Cardiac muscle cell (in vitro differentiated cells and primary cell): ENCODE measurements at regions not wholly inside any gene's neighbourhood (a gene's known extent, or its start where the extent isn't known, plus 50 kb on each side); places are given as distances from the start of the nearest gene placed in this dataset.
"Not testable (repeated sequence)": the region's sequence is repeated elsewhere in the genome, so short reads cannot be mapped to it uniquely, and the experiment has no call there.

ENCODE experiments used
- DNase-seq, 2 donors: peaks; one replicate each; pipeline versions ENCODE4 v3.0.0 to v3.0.0-alpha.2; 2010 to 2017; ENCODE audit warnings: low read depth in 1 of 2, low spot score in 1 of 2
- H3K27ac ChIP-seq: fragments of 200-600 bp; sonication (generic); 2 replicates; pipeline ENCODE4 v1.5.1; 2016
- H3K27me3 ChIP-seq: fragments of 200-600 bp; sonication (generic); 2 replicates; pipeline ENCODE4 v1.6.0; 2016; ENCODE audit warnings: control low read depth
- H3K36me3 ChIP-seq: fragments of 200-600 bp; sonication (generic); 2 replicates; pipeline ENCODE4 v1.5.1; 2016; ENCODE audit warnings: control low read depth
- H3K4me1 ChIP-seq: fragments of 200-600 bp; sonication (generic); 2 replicates; pipeline ENCODE4 v1.8.1; 2017; ENCODE audit warnings: low read depth, mild to moderate bottlenecking, mixed run types
- H3K4me3 ChIP-seq: fragments of 200-600 bp; sonication (generic); 2 replicates; pipeline ENCODE4 v1.5.1; 2016; ENCODE audit warnings: mild to moderate bottlenecking
- H3K9me3 ChIP-seq: fragments of 200-600 bp; sonication (generic); 2 replicates; pipeline ENCODE4 v1.5.1; 2017; ENCODE audit warnings: low read depth, mild to moderate bottlenecking, control low read depth
- TF ChIP-seq, protein P1 (sequence below): IDR thresholded peaks from 2 replicates; pipeline ENCODE4 v1.5.1; 2012; ENCODE audit warnings: low read depth, mild to moderate bottlenecking, low read length

DNA sequence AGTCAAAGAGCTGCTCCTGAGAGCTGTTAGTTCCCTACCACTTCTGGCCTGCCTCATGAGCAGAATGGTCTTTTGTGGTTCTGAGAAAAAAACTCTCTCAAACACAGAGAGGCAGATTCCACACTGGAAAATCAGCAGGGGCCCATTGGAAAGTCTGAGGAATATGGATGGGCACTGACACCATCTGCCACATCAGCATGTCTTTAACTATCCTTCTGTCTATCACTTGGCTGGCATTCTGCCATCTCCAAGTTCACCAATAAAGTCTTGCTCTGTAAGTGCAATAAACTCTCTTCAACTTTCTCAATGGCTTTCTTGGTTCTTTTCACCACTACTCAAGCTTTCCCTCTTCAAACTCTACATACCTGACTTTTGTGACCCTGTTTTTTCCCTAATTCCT is 101.3 kb upstream of the GALNT15 start:
- no peak overlapping the region for H3K27ac ChIP-seq
- no peaks in the 10 kb centered on the region for H3K9me3 ChIP-seq
- H3K4me3 ChIP-seq = no peak overlapping the region
- no peaks in the 10 kb centered on the region for H3K27me3 ChIP-seq
- H3K36me3 ChIP-seq = no peaks in the 10 kb centered on the region
- DNase-seq = no peak
- TF ChIP-seq, protein P1, sequence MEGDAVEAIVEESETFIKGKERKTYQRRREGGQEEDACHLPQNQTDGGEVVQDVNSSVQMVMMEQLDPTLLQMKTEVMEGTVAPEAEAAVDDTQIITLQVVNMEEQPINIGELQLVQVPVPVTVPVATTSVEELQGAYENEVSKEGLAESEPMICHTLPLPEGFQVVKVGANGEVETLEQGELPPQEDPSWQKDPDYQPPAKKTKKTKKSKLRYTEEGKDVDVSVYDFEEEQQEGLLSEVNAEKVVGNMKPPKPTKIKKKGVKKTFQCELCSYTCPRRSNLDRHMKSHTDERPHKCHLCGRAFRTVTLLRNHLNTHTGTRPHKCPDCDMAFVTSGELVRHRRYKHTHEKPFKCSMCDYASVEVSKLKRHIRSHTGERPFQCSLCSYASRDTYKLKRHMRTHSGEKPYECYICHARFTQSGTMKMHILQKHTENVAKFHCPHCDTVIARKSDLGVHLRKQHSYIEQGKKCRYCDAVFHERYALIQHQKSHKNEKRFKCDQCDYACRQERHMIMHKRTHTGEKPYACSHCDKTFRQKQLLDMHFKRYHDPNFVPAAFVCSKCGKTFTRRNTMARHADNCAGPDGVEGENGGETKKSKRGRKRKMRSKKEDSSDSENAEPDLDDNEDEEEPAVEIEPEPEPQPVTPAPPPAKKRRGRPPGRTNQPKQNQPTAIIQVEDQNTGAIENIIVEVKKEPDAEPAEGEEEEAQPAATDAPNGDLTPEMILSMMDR = no peak
- H3K4me1 ChIP-seq = no peaks in the 10 kb centered on the region

GRCh38 chr3:16073990-16074671 is 100.3 kb upstream of the GALNT15 start:
- H3K36me3 ChIP-seq, H3K4me3 ChIP-seq, H3K27me3 ChIP-seq, H3K27ac ChIP-seq, H3K4me1 ChIP-seq, H3K9me3 ChIP-seq: not testable (repeated sequence)
- peak in 1 of 2 donors; percentile 42 for DNase-seq

DNA sequence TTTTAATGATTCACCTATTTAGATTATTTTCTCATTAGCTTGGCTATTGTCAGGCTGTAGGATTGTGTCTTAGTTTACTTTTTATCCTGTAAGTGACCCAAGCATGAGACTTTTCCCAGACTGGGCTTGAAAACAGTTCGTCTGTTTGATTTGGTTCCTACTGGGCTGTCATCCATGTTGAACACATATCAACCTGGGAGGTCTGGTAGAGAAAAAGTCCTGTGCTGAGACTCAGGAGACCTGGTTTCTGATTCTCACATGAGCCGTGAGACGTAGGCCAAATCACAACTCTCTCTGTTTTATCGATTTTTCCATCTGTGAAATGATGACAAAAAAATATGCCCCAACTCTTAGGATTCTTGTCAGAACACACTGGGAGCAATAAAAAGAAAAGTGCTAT is 98.8 kb upstream of the GALNT15 start:
- TF ChIP-seq, protein P1 = no peak
- no peak for DNase-seq
- H3K27ac ChIP-seq = no peak overlapping the region
- H3K27me3 ChIP-seq = no peaks in the 10 kb centered on the region
- H3K9me3 ChIP-seq = no peaks in the 10 kb centered on the region
- H3K36me3 ChIP-seq = no peaks in the 10 kb centered on the region
- H3K4me3 ChIP-seq = no peak overlapping the region
- H3K4me1 ChIP-seq = no peaks in the 10 kb centered on the region

DNA sequence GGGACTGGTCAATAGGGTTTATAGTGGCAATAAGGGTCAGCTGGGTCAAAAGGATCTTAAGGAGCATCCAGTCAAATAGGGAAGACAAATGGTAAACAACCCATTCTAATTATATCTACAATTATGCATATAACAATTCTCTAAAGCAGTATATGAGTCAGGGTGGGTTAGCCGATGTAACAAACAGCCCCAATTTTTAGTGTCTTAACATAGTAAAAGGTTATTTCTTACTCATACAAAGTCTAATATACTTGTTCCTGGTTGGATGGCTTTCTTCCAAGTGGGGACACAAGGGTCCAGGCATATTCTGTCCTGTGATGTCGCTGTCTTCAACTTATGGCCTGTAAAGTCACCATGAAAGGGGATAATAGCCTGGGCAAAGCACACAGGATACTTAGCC is 97.9 kb upstream of the GALNT15 start:
- Histone ChIP-seq H3K4me1 (no peaks in the 10 kb centered on the region), H3K4me3 (no peak overlapping the region), H3K36me3 (no peaks in the 10 kb centered on the region), H3K27ac (no peak overlapping the region), H3K27me3 (no peaks in the 10 kb centered on the region), H3K9me3 (no peaks in the 10 kb centered on the region)
- DNase-seq = no peak
- TF ChIP-seq, protein P1 = no peak

DNA sequence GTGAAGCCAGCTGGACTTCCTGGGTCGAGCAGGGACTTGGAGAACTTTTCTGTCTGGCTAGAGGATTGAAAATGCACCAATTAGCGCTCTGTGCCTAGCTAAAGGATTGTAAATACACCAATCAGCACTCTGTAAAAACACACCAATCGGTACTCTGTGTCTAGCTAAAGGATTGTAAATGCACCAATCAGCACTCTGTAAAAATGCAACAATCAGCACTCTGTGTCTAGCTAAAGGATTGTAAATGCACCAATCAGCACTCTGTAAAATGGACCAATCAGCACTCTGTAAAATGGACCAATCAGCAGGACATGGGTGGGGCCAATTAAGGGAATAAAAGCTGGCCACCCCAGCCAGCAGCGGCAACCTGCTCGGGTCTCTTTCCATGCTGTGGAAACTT is 97.3 kb upstream of the GALNT15 start:
- not testable (repeated sequence) for H3K4me3 ChIP-seq, H3K27ac ChIP-seq, H3K27me3 ChIP-seq, H3K9me3 ChIP-seq, DNase-seq, H3K36me3 ChIP-seq, H3K4me1 ChIP-seq

DNA sequence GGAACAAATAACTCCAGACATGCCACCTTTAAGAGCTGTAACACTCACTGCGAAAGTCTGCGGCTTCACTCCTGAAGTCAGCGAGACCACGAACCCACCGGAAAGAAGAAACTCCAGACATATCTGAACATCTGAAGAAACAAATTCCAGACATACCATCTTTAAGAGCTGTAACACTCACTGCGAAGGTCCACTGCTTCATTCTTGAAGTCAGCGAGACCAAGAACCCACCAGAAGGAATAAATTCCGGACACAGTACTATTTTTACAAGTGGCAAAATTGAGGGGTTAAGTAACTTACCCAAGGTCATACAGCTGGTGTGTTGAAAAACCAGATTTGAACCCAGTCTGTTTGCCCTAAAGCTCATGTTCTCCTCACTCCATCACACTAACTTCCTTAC is 96.8 kb upstream of the GALNT15 start:
- DNase-seq, H3K4me3 ChIP-seq, H3K9me3 ChIP-seq, H3K4me1 ChIP-seq, H3K27ac ChIP-seq, H3K27me3 ChIP-seq, H3K36me3 ChIP-seq: not testable (repeated sequence)

DNA sequence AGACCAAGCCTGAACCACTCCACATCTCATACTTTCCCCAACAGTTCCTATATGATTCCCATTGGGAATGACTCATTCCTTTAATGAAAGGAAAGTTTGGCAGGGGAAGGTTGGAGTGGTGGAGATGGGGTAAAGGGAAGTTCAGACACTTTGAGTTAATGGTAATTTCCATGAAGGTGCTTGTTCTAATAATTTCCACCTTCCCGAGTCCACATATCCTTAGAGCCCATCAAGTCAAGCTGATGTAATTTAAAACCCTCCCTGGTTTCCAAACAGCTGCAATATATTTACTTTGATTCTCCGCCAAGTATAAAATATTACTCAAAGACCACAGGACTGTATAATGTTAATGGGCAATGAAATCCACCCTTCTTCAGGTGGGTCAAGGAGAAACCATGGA is 95.0 kb upstream of the GALNT15 start:
- Histone ChIP-seq H3K36me3 (no peaks in the 10 kb centered on the region), H3K4me3 (no peak overlapping the region), H3K27ac (no peak overlapping the region), H3K27me3 (no peaks in the 10 kb centered on the region), H3K4me1 (no peaks in the 10 kb centered on the region), H3K9me3 (no peaks in the 10 kb centered on the region)
- TF ChIP-seq, protein P1 = no peak
- DNase-seq = peak in 1 of 2 donors; percentile 62
